DMS153 (cell line): ENCODE measurements at regions not wholly inside any gene's neighbourhood (a gene's known extent, or its start where the extent isn't known, plus 50 kb on each side); places are given as distances from the start of the nearest gene placed in this dataset.

Source experiments
- DNase-seq: peaks from one replicate; lab custom pipeline; 2025; lab: John Stamatoyannopoulos, UW

- DNase-seq = no peak
Measured at GRCh38 chr9:82549174-82549821, 513.6 kb downstream of the RASEF start.

- no peak for DNase-seq
Measured at GRCh38 chr9:82552784-82553183, 510.2 kb downstream of the RASEF start.

GRCh38 chr9:82553654-82554366 is 509.1 kb downstream of the RASEF start:
- DNase-seq = no peak

GRCh38 chr9:82554381-82554780 is 508.6 kb downstream of the RASEF start:
- DNase-seq = no peak

- DNase-seq = no peak
Measured at GRCh38 chr9:82555031-82555430, 507.9 kb downstream of the RASEF start.

- no peak for DNase-seq
Measured at GRCh38 chr9:82555431-82556051, 507.4 kb downstream of the RASEF start.

GRCh38 chr9:82558346-82558745 is 504.6 kb downstream of the RASEF start:
- DNase-seq = no peak

GRCh38 chr9:82558855-82559630 is 503.9 kb downstream of the RASEF start:
- DNase-seq = no peak

GRCh38 chr9:82560036-82560435 is 502.9 kb downstream of the RASEF start:
- no peak for DNase-seq

- peak; percentile 99 for DNase-seq
Measured at GRCh38 chr9:82560457-82560904, 502.5 kb downstream of the RASEF start.

GRCh38 chr9:82563094-82563493 is 499.8 kb downstream of the RASEF start:
- DNase-seq = no peak

GRCh38 chr9:82563841-82564240 is 499.1 kb downstream of the RASEF start:
- DNase-seq = no peak

- DNase-seq = no peak
Measured at GRCh38 chr9:82565188-82565969, 497.6 kb downstream of the RASEF start.

- DNase-seq = no peak
Measured at GRCh38 chr9:82567953-82568352, 495.0 kb downstream of the RASEF start.

- DNase-seq = no peak
Measured at GRCh38 chr9:82570226-82570625, 492.7 kb downstream of the RASEF start.

GRCh38 chr9:82571540-82571939 is 491.4 kb downstream of the RASEF start:
- no peak for DNase-seq

- no peak for DNase-seq
Measured at GRCh38 chr9:82572146-82572545, 490.8 kb downstream of the RASEF start.

- DNase-seq = no peak
Measured at GRCh38 chr9:82574911-82575310, 488.0 kb downstream of the RASEF start.

- DNase-seq = no peak
Measured at GRCh38 chr9:82580921-82581320, 482.0 kb downstream of the RASEF start.

- DNase-seq = no peak
Measured at GRCh38 chr9:82581516-82581915, 481.4 kb downstream of the RASEF start.

- DNase-seq = no peak
Measured at GRCh38 chr9:82581935-82582334, 481.0 kb downstream of the RASEF start.

- DNase-seq = no peak
Measured at GRCh38 chr9:82582693-82583092, 480.2 kb downstream of the RASEF start.
